NCI-H446 (cell line): ENCODE measurements at regions not wholly inside any gene's neighbourhood (a gene's known extent, or its start where the extent isn't known, plus 50 kb on each side); places are given as distances from the start of the nearest gene placed in this dataset.
"Not testable (repeated sequence)": the region's sequence is repeated elsewhere in the genome, so short reads cannot be mapped to it uniquely, and the experiment has no call there.

ENCODE experiments used
- DNase-seq, 2 experiments: peaks; one replicate each; lab custom pipeline; 2025; lab: John Stamatoyannopoulos, UW

GRCh38 chr12:83920821-83921547 lies 991.6 kb downstream of the SLC6A15 start:
- peak in 1 of 2 experiments; percentile 24 for DNase-seq

- DNase-seq: no peak
Observed at GRCh38 chr12:83919081-83919480, 993.5 kb downstream of the SLC6A15 start.

- DNase-seq: no peak
Observed at GRCh38 chr12:83904175-83904574, 1008.4 kb downstream of the SLC6A15 start.

GRCh38 chr12:83896416-83896815 lies 1016.2 kb downstream of the SLC6A15 start:
- no peak for DNase-seq

- DNase-seq: no peak
Observed at GRCh38 chr12:83893101-83893500, 1019.5 kb downstream of the SLC6A15 start.

- DNase-seq: no peak
Observed at GRCh38 chr12:83889745-83890144, 1022.9 kb downstream of the SLC6A15 start.

- DNase-seq: no peak
Observed at GRCh38 chr12:83886479-83886878, 1026.1 kb downstream of the SLC6A15 start.

- DNase-seq: not testable (repeated sequence)
Observed at GRCh38 chr12:83870921-83871599, 1041.5 kb downstream of the SLC6A15 start.

- no peak for DNase-seq
Observed at GRCh38 chr12:83866477-83866876, 1046.1 kb downstream of the SLC6A15 start.

GRCh38 chr12:83865431-83865830 lies 1047.2 kb downstream of the SLC6A15 start:
- DNase-seq: no peak

- DNase-seq: no peak
Observed at GRCh38 chr12:83864054-83864453, 1048.5 kb downstream of the SLC6A15 start.

- no peak for DNase-seq
Observed at GRCh38 chr12:83859021-83859420, 1053.6 kb downstream of the SLC6A15 start.

GRCh38 chr12:83856803-83857202 lies 1055.8 kb downstream of the SLC6A15 start:
- no peak for DNase-seq

GRCh38 chr12:83850531-83850930 lies 1062.1 kb downstream of the SLC6A15 start:
- no peak for DNase-seq

- DNase-seq: no peak
Observed at GRCh38 chr12:83848702-83849101, 1063.9 kb downstream of the SLC6A15 start.

GRCh38 chr12:83843541-83843940 lies 1069.1 kb downstream of the SLC6A15 start:
- no peak for DNase-seq

GRCh38 chr12:83841620-83842019 lies 1071.0 kb downstream of the SLC6A15 start:
- no peak for DNase-seq

GRCh38 chr12:83827860-83828259 lies 1084.7 kb downstream of the SLC6A15 start:
- peak in 1 of 2 experiments; percentile 16 for DNase-seq

- no peak for DNase-seq
Observed at GRCh38 chr12:83827193-83827592, 1085.4 kb downstream of the SLC6A15 start.

- DNase-seq: no peak
Observed at GRCh38 chr12:83826112-83826511, 1086.5 kb downstream of the SLC6A15 start.

- peak in 1 of 2 experiments; percentile 31 for DNase-seq
Observed at GRCh38 chr12:83823386-83824045, 1089.1 kb downstream of the SLC6A15 start.

GRCh38 chr12:83821967-83822366 lies 1090.6 kb downstream of the SLC6A15 start:
- DNase-seq: no peak

GRCh38 chr12:83818881-83819280 lies 1093.7 kb downstream of the SLC6A15 start:
- peak; percentile 2 to 74 for DNase-seq
